ENCODE measurements at regions not wholly inside any gene's neighbourhood (a gene's known extent, or its start where the extent isn't known, plus 50 kb on each side); places are given as distances from the start of the nearest gene placed in this dataset.
"Not testable (repeated sequence)": the region's sequence is repeated elsewhere in the genome, so short reads cannot be mapped to it uniquely, and the experiment has no call there.

GRCh38 chr3:177683586-177683985 lies 486.3 kb upstream of the TBL1XR1 start:
- in situ Hi-C loops (cut with HindIII; ENCODE audit: low sequenced_read_pairs) = no loop called here

- in situ Hi-C loops (cut with HindIII; ENCODE audit: low sequenced_read_pairs) = no loop called here
Measured at GRCh38 chr3:177686671-177687070, 489.4 kb upstream of the TBL1XR1 start.

GRCh38 chr3:177687291-177687690 lies 490.0 kb upstream of the TBL1XR1 start:
- in situ Hi-C loops (cut with HindIII; ENCODE audit: low sequenced_read_pairs) = no loop called here

- in situ Hi-C loops (cut with HindIII; ENCODE audit: low sequenced_read_pairs) = no loop called here
Measured at GRCh38 chr3:177688152-177688551, 490.9 kb upstream of the TBL1XR1 start.

- in situ Hi-C loops (cut with HindIII; ENCODE audit: low sequenced_read_pairs) = no loop called here
Measured at GRCh38 chr3:177689077-177689476, 491.8 kb upstream of the TBL1XR1 start.

- in situ Hi-C loops (cut with HindIII; ENCODE audit: low sequenced_read_pairs) = no loop called here
Measured at GRCh38 chr3:177689869-177690268, 492.6 kb upstream of the TBL1XR1 start.

- in situ Hi-C loops (cut with HindIII; ENCODE audit: low sequenced_read_pairs) = no loop called here
Measured at GRCh38 chr3:177690306-177690705, 493.0 kb upstream of the TBL1XR1 start.

GRCh38 chr3:177692304-177692975 lies 495.2 kb upstream of the TBL1XR1 start:
- in situ Hi-C loops (cut with HindIII; ENCODE audit: low sequenced_read_pairs) = no loop called here

GRCh38 chr3:177693616-177694264 lies 496.5 kb upstream of the TBL1XR1 start:
- in situ Hi-C loops (cut with HindIII; ENCODE audit: low sequenced_read_pairs) = no loop called here

GRCh38 chr3:177694316-177694715 lies 497.0 kb upstream of the TBL1XR1 start:
- in situ Hi-C loops (cut with HindIII; ENCODE audit: low sequenced_read_pairs) = no loop called here

- in situ Hi-C loops (cut with HindIII; ENCODE audit: low sequenced_read_pairs) = no loop called here
Measured at GRCh38 chr3:177694951-177695350, 497.7 kb upstream of the TBL1XR1 start.

- in situ Hi-C loops (cut with HindIII; ENCODE audit: low sequenced_read_pairs) = no loop called here
Measured at GRCh38 chr3:177700117-177700516, 502.8 kb upstream of the TBL1XR1 start.

GRCh38 chr3:177703788-177704187 lies 506.5 kb upstream of the TBL1XR1 start:
- in situ Hi-C loops (cut with HindIII; ENCODE audit: low sequenced_read_pairs) = no loop called here

GRCh38 chr3:177705976-177706823 lies 508.9 kb upstream of the TBL1XR1 start:
- in situ Hi-C loops (cut with HindIII; ENCODE audit: low sequenced_read_pairs) = no loop called here

GRCh38 chr3:177709470-177709869 lies 512.2 kb upstream of the TBL1XR1 start:
- in situ Hi-C loops (cut with HindIII; ENCODE audit: low sequenced_read_pairs) = not testable (repeated sequence)

- in situ Hi-C loops (cut with HindIII; ENCODE audit: low sequenced_read_pairs) = no loop called here
Measured at GRCh38 chr3:177710506-177710905, 513.2 kb upstream of the TBL1XR1 start.

GRCh38 chr3:177711637-177712036 lies 514.4 kb upstream of the TBL1XR1 start:
- in situ Hi-C loops (cut with HindIII; ENCODE audit: low sequenced_read_pairs) = no loop called here

- in situ Hi-C loops (cut with HindIII; ENCODE audit: low sequenced_read_pairs) = no loop called here
Measured at GRCh38 chr3:177713928-177714900, 516.9 kb upstream of the TBL1XR1 start.

GRCh38 chr3:177714945-177715344 lies 517.7 kb upstream of the TBL1XR1 start:
- in situ Hi-C loops (cut with HindIII; ENCODE audit: low sequenced_read_pairs) = no loop called here

- in situ Hi-C loops (cut with HindIII; ENCODE audit: low sequenced_read_pairs) = no loop called here
Measured at GRCh38 chr3:177715980-177716379, 518.7 kb upstream of the TBL1XR1 start.

- in situ Hi-C loops (cut with HindIII; ENCODE audit: low sequenced_read_pairs) = not testable (repeated sequence)
Measured at GRCh38 chr3:177720927-177721326, 523.6 kb upstream of the TBL1XR1 start.

Measured in DLD1 (cell line).